T-helper 9 cell (primary cell): ENCODE measurements at regions not wholly inside any gene's neighbourhood (a gene's known extent, or its start where the extent isn't known, plus 50 kb on each side); places are given as distances from the start of the nearest gene placed in this dataset.

ENCODE experiments used
- DNase-seq: peaks from one replicate; pipeline ENCODE4 v3.0.0-alpha.2; 2020

GRCh38 chr5:61623401-61624069 is 291.5 kb downstream of the ZSWIM6 start:
- no peak for DNase-seq

GRCh38 chr5:61624553-61625136 is 292.6 kb downstream of the ZSWIM6 start:
- no peak for DNase-seq

- no peak for DNase-seq
Observed at GRCh38 chr5:61625137-61625561, 293.1 kb downstream of the ZSWIM6 start.

GRCh38 chr5:61625681-61626621 is 293.9 kb downstream of the ZSWIM6 start:
- no peak for DNase-seq

- DNase-seq = no peak
Observed at GRCh38 chr5:61626639-61627282, 294.7 kb downstream of the ZSWIM6 start.

GRCh38 chr5:61627531-61627930 is 295.5 kb downstream of the ZSWIM6 start:
- DNase-seq = no peak

GRCh38 chr5:61630908-61631307 is 298.9 kb downstream of the ZSWIM6 start:
- no peak for DNase-seq

GRCh38 chr5:61631438-61631941 is 299.4 kb downstream of the ZSWIM6 start:
- DNase-seq = no peak

GRCh38 chr5:61632064-61632463 is 300.0 kb downstream of the ZSWIM6 start:
- no peak for DNase-seq

- DNase-seq = no peak
Observed at GRCh38 chr5:61635271-61635670, 303.2 kb downstream of the ZSWIM6 start.

GRCh38 chr5:61637566-61637965 is 305.5 kb downstream of the ZSWIM6 start:
- DNase-seq = no peak

- DNase-seq = no peak
Observed at GRCh38 chr5:61638476-61638875, 306.4 kb downstream of the ZSWIM6 start.

GRCh38 chr5:61640179-61641021 is 308.3 kb downstream of the ZSWIM6 start:
- no peak for DNase-seq

- DNase-seq = no peak
Observed at GRCh38 chr5:61641748-61642565, 309.9 kb downstream of the ZSWIM6 start.

- no peak for DNase-seq
Observed at GRCh38 chr5:61647672-61648071, 315.6 kb downstream of the ZSWIM6 start.

- DNase-seq = no peak
Observed at GRCh38 chr5:61649231-61649630, 317.2 kb downstream of the ZSWIM6 start.

GRCh38 chr5:61649971-61650370 is 317.9 kb downstream of the ZSWIM6 start:
- DNase-seq = no peak

- DNase-seq = no peak
Observed at GRCh38 chr5:61650661-61651060, 318.6 kb downstream of the ZSWIM6 start.

- DNase-seq = no peak
Observed at GRCh38 chr5:61651195-61651594, 319.1 kb downstream of the ZSWIM6 start.

- DNase-seq = no peak
Observed at GRCh38 chr5:61652916-61653315, 320.9 kb downstream of the ZSWIM6 start.
